GM21723 (cell line): ENCODE measurements at regions not wholly inside any gene's neighbourhood (a gene's known extent, or its start where the extent isn't known, plus 50 kb on each side); places are given as distances from the start of the nearest gene placed in this dataset.
"Not testable (repeated sequence)": the region's sequence is repeated elsewhere in the genome, so short reads cannot be mapped to it uniquely, and the experiment has no call there.

Source experiments
- ATAC-seq: cut with Tn5 transposase; IDR thresholded peaks from one replicate; pipeline ENCODE4 v1.9.1; 2021; ENCODE audit warnings: mild to moderate bottlenecking, moderate library complexity; ENCODE audit not compliant: unreplicated experiment

DNA sequence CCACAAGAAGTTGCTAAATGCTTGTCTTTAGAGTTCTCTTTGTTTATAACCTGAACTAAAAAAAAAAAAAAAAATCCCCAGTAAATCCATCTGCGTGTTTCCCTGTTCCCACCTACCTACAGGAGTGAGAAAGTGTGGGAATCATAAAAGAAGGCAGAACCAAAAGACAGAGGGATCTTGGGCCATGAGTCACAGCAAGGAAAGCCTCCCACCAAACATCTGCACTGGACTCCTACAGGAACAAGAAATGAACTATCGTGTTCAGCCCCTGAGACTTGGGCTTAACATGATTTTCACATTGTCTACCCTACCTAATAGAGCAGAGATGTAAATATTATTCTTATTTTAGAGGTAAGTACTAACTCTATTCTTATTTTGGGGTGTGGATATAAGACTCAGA is 1761.2 kb upstream of the CELF4 start:
- no peak for ATAC-seq

DNA sequence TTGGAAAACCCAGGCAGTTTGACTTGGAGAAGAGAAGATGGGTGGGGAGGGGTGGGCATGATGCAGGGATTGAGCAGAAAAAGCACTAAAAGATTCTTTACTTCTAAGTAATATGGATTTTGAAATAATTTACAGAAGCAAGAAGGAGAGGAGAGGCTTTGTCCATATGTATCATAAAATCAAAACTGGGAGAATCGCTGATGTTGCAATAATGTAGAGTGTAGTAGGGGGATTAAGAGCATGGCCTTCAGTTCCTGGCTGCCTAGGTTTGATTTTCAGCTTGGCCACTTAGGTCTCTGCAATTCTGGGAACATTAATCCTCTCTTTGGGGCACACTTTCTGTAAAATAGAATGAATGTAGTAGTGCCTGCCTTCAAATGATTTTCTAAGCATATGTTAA is 1760.4 kb upstream of the CELF4 start:
- ATAC-seq: no peak

DNA sequence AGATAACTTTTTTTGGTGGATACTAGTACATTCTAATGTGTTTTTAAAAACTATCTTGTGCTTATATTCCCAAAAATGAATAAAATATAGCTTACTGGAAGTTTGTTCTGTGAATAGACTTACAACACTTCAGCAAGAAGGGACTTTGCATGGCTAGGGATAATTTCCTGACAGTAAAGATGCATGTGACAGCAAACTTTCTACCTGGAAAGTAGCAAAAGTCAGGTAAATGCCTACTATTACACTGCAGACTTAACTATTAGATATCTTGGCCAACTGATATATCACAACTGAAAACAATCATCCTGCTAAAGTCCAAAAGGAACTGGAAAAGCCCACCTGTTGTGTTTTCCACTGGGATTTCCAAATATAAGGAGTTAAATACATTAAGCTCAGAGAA is 1753.5 kb upstream of the CELF4 start:
- ATAC-seq: no peak

DNA sequence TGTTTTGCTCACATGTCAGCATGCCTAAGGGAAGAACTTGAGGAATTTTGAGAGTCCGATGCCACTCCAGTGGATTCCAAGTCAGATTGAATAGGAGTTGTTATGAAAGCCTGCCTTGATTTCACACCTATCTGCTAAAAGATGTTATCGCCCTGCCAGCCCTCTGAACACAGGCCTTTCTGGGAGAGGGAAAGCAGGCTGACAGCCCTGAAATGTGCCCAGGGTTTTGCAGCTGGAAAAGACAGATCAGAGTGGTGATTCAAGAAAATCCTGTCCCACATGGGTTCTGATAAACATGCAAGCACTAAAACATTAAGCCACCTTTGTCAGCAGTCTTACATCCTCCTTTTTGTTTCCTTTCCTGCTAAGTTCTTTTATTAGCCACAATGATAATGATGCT is 1752.9 kb upstream of the CELF4 start:
- no peak for ATAC-seq

DNA sequence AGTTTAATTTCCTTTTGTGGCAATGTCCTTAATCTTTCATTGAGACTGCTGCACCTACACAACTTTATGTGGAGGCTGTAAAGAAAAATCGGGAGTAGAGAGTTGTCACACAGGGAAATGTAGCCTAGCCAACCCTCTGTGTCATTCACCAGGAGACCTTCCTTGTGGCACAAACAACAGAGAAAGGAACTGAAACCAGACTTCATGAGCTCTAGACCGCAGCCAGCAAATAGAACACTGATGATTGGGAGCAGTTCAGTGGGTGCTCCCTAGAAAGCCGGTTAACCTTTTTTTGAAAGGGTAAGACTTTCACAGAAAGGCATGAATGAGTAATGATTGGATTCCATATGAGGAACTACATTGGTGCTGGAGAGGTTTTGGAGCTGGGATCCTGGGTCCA is 1752.4 kb upstream of the CELF4 start:
- no peak for ATAC-seq

DNA sequence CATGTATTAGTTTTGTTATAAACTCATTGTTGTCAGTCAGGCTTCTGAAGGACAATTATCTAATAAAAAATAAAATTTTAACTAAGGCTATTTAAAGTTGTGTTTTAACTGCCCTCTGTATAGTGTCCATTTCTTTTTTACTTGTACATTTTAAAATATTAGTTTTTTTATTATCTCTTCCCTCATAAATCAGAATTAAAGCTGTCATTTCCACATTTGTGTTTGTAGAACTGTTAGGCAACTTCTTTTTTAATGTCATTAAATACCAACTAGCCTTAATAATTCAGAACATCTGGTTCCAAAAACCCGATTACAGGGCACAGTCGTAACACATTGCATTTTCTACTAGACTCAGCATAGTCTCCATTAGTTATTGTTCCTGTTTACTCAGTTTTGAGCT is 1749.0 kb upstream of the CELF4 start:
- no peak for ATAC-seq

DNA sequence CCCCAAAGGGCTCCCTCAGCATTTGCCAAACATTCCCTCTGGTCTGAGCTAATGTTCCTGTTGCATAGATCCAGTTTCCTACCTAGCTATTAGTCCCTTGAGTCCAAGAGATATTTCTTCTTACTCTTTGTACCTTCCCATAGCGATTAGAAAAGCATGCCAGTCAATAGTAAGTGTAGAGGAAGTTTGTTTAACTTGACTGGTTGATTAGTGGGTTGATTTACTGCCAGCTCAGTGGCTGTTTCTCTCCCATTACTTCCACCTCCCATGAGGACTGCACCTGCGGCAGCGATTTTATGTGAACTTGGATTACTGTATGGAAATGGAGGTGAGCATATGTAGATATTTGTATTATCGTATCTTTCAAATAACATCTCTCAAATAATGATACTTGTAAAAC is 1748.4 kb upstream of the CELF4 start:
- ATAC-seq: no peak

DNA sequence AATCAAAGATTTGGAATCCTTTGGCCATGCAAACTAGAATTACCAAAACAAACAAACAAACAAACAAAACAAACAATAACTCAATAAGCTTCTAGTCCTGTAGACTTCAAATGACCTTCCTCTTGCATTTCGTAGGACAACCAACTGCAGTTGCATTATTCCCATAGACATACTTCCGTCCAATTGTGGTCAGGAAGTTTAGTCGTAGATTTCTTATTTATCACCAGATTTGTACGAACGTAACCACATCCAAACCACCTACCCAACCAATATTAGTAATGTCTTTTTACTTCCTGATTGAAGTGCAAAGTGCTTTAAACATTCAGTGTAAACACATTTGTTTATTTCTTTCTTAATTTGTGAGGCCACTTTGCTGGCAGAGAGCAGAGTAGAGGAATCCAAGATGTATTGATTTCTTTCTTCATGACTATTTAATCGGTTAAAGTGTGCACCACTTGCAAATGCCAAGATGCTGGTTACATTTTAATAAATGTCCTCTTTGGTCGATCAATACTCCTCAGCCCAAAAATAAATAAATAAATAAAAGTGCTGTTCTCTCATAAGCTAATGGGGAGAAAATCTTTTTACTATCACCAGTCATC is 1745.6 kb upstream of the CELF4 start:
- ATAC-seq: no peak

DNA sequence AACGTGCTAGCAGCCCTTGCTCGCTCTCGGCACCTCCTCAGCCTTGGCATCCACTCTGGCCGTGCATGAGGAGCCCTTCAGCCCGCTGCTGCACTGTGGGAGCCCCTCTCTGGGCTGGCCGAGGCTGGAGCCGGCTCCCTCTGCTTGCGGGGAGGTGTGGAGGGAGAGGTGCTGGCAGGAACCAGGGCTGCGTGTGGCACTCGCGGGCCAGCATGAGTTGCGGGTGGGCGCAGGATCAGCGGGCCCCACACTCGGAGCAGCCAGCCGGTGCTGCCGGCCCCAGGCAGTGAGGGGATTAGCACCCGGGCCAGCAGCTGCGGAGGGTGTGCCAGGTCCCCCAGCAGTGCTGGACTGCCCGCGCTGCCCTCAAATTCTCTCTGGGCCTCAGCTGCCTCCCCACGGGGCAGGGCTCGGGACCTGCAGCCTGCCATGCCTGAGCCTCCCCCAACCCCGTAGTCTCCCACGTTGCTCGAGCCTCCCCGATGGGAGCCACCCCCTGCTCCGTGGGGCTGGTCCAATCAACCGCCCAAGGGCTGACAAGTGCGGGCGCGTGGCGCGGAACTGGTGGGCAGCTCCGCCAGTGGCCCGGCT is 1743.4 kb upstream of the CELF4 start:
- ATAC-seq: not testable (repeated sequence)

DNA sequence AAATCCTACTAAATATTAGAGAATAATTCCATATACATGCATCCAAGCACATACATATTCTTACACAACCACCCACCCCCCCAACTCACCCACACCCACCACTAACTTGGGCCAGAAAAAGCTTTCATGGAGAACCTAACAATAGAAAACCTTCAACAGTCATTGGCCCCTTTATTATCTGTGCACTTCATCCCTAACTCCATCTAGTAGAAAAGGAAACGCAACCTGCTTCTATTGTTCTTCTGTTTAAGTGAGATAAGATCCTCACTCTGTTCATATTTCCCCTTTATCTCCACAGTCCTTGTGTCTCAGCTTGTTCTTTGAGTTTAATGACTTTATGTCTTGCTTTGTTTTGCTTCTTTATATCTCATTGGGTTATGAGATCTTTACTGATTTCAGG is 1740.2 kb upstream of the CELF4 start:
- ATAC-seq: no peak

DNA sequence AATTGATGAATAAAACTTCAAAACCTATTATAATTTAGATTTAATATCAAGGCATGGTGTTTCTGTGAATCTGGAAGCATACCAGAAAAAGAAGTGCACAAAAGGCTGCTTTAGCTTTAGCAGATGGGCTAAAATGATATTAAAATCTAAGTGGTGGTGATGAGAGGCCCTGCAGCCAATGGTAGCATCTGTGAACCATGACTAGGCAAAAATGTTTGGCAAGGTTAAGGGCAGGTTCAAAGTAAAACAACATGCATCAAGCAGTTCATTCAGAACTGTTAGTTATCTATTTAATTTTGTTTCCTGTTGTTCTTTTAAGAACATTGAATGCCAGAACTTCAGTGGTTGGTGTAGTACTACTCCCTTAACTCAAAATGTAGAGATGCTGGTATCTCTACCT is 1736.9 kb upstream of the CELF4 start:
- no peak for ATAC-seq

DNA sequence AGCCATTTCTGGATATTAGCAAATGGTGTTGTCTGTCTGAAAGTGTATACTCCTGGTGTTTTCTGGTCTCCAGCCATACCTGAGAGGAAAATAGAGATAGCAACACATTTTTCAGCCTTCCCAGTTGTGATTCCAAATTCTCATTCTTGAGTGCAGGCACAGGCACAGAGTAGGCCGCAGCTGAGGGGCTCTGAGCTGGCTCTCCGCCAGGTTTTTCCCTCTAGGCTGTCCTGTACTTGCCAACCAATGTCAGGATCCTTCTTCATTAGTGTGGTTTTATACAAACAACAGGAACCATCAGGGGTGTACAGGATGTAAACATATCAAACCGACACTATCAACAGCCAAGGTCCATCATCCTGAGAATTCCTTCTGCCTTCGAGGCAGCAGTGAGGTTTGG is 1733.6 kb upstream of the CELF4 start:
- ATAC-seq: no peak

DNA sequence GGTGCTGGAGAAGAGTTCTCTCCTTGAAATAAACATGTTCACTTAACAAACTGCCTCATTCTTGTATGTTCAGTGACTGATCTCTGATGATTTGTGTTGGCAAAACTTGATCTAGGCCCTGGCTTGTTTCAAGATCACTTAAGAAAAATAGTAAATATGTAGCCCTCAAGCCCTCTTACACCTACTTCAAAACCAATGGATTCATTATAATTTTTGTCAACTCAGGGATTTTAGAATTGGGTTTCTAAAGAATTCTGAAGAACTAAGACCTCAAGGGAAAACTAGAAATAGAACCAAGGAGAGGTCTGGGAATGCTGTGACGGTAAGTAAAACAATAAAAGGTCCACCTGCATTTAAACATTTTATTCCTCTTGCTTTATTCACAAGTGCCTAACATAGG is 1731.6 kb upstream of the CELF4 start:
- no peak for ATAC-seq

DNA sequence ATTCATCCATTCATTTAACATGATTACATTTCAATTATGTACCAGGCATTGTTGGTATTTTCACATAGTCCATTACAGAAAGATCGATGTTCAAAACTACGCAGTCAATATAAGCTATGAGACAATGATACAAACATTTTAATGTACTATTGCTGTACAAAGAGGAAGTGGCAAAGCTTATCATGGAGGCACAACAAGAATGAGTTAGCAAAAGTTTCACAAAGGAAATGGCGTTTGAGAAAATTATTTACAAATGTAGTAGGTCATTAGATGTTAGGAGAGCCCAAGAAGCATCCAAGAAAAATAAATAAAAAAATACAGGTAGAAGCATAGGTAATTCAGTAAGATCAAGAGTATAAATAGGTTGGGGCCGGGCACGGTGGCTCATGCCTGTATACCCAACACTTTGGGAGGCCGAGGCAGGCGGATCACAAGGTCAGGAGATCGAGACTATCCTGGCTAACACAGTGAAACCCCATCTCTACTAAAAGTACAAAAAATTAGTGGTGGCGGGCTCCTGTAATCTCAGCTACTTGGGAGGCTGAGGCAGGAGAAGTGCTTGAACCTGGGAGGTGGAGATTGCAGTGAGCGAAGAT is 1730.8 kb upstream of the CELF4 start:
- ATAC-seq: no peak

DNA sequence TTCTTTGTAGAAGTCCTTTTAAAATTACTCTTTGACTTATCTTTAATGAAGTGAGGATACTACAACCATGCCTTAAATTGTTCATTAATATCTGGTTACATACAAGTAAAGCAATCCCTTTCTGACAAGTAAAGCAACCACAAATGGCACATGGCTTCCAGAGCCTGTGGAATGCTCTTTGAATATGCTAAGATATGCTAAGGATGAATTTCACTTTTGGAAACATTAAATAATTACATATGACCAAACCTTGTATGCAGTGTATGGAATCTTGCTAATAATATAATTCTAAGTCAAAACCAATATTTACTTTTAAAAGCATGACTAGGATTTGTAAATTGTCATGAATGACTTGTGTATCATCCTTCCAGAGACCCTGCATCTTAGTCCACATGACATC is 1711.2 kb upstream of the CELF4 start:
- no peak for ATAC-seq

DNA sequence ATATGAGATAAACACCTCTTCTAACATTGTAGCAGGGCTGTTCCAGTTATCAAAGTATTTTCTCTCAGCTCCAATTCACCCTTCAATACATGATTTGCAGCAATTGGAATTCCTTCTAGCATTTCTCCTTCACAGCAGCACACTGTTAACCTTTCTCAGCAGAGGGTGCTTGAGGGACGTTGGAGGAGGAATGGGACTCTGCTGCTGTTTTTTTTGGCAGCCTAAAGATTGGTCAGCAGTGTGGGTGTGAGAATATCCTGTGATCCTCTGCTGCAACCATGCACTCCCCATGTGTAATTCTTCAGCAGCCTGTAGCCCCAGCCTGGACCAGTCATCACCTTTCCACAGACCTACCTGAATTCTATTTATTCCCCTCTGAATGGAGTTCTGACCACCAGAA is 1708.9 kb upstream of the CELF4 start:
- no peak for ATAC-seq

DNA sequence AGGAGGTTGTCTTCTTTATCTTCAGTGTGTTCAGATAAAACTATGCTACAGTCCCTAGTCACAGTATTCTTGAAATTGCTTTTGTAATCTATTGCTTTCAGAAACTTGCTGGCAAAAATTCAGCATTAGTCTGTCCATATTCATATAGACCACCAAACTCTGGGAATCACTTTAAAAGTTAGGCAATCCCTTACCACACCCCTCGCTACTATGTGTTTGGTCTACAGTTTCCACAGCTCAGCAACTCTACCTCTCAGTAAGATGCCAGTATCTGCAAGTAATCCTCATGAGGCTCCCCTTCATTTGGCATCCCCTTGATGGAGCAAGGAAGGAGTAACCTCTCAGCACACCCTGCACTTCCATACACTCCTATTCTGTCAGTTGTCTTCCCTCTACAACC is 1706.6 kb upstream of the CELF4 start:
- no peak for ATAC-seq

DNA sequence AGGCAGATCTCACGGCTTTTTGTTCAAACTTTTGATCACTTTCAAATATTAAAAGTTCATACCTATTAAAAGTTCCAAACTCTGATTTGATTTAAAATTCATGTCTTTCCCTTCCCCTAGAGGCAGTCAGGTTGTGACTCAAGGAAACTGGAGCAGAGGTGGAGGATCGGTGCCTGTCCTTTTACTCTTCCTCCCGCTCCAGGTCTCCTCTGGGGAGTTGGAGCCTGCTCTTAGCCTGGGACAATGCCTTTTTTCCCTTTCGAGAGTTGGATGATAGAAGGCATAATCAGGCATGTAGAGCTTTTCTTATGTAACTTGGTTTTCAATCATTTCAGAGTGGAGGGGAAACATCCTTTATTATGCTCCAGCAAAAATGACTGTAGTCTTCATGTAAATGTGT is 1706.1 kb upstream of the CELF4 start:
- no peak for ATAC-seq

DNA sequence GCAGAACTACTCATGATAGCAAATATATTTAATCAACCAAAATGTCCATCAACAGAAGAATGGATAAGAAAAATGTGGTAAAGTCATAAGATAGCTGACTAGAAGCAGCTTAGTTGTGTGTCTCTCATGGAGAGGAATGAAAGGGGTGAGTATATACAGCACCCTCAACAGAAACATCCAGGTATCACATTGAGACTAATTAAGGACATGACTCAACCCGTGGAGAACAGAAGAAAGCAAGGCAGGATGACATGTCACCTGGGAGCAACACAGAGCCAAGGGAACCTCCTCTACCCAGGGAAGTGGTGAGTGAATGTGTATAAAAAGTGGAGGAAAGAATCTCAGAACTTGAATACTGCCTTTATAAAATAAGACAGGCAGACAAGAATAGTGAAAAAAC is 1695.0 kb upstream of the CELF4 start:
- ATAC-seq: no peak

DNA sequence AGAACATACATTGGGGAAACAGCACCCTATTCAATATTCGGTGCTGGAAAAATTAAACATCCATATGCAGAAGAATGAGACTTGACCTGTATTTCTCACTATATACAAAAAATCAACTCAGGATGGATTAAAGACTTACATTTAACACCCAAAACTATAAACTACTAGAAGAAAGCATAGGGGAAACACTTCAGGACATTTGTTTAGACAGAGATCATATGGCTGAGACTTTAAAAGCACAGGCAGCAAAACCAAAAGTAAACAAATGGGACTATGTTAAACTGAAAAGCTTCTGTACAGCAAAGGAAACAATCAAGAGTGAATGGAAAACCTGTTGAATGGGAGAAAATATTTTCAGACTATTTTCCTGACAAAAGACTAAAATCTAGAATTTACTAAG is 1694.1 kb upstream of the CELF4 start:
- no peak for ATAC-seq

DNA sequence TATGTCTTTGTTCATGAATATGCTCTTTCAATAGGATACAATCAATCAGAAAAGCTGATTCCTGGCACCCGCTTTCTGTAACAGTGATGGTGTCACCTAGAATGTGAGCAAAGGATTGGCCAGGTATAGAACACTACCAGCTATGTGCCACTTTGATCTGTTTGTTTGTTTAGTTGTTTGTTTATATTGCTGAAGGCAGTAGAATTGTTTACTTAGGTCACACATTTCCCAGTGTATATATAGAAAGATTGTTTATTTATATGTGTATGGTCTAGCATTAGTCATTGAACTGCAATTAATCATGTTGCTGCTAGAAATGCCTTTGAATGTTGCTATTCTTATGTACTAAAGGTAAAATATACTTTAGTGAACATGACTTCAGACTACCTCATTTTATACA is 1678.6 kb upstream of the CELF4 start:
- ATAC-seq: no peak

DNA sequence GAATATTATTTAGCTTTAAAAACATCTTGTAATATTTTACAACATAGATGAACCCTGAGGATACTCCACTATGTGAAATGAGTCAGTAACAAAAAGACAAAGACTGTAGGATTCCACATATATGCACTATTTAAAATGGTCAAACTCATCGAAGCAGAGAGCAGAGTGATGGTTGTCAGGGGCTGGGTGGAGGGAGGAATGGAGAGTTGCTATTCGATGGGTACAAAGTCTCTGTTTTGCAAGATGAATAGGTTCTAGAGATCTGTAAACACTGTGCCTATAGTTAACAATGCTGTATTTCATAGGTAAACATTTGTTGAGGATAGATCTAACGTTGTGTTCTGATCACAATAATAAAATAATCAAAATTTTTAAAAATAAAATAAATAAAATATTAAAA is 1675.9 kb upstream of the CELF4 start:
- ATAC-seq: no peak
